Activated CD4-positive, alpha-beta T cell treated with anti-CD3 and anti-CD28 coated beads, Interleukin-2, amount 10 ng/mL, durations not matched to agents 7 days and 5 days (primary cell): ENCODE measurements at regions not wholly inside any gene's neighbourhood (a gene's known extent, or its start where the extent isn't known, plus 50 kb on each side); places are given as distances from the start of the nearest gene placed in this dataset.

Experiments used
- CTCF ChIA-PET: fragments of 350-600 bp; sonication (Branson Sonifier 250); formaldehyde crosslinking; loops from one replicate; lab custom pipeline; 2021; ENCODE audit warnings: antibody characterized with exemption; lab: Charles Lee
- POLR2A ChIA-PET: fragments of 350-600 bp; sonication (Branson Sonifier 250); formaldehyde crosslinking; loops from one replicate; lab custom pipeline; 2021; ENCODE audit warnings: antibody characterized with exemption; lab: Charles Lee
- DNase-seq: peaks from one replicate; pipeline ENCODE4 v3.0.0-alpha.2; 2020
- H3K27ac Mint-ChIP-seq: one replicate; pipeline ENCODE4 v1.8.0; 2021; ENCODE audit warnings: mild to moderate bottlenecking, moderate library complexity, mixed read lengths
- H3K27me3 Mint-ChIP-seq: one replicate; pipeline ENCODE4 v1.8.0; 2021; ENCODE audit warnings: mixed read lengths
- H3K36me3 Mint-ChIP-seq: one replicate; pipeline ENCODE4 v1.8.0; 2021; ENCODE audit warnings: low read depth, mixed read lengths
- H3K4me1 Mint-ChIP-seq: one replicate; pipeline ENCODE4 v1.8.0; 2021; ENCODE audit warnings: mixed read lengths
- H3K4me3 Mint-ChIP-seq: one replicate; pipeline ENCODE4 v1.8.0; 2021; ENCODE audit warnings: mild to moderate bottlenecking, moderate library complexity, mixed read lengths
- H3K9me3 Mint-ChIP-seq: one replicate; pipeline ENCODE4 v1.8.0; 2021; ENCODE audit warnings: mixed read lengths

DNA sequence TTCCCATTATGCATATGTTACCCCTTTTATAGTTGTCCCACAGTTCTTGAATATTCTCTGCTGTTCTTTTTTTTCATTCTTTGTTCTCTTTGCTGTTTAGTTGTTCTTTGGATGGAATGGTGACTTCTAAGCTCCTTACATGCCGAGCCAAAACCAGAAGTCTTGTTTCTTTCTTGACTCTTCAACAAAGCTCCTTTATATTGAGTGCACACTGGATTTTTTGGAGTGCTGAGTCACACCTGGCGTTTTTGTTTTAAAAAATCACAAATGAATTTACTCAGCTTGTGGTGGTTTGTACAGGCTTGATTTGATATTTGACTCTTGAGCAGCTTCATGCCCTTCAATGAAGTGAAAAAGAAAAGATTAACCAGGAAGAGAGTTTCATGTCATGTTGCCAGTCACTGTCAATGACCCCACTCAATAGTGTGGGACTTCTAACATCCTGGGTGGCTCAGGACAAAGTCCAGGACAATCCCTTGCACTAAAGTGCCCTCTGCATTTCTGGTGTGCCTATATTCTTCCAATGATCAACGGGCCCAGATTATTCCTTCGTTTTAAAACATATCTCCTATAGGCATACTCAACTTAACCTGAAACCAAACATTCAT, 112.4 kb upstream of the SLC38A4 start:
- H3K27me3 Mint-ChIP-seq, result peaks cover 20% of the 10 kb centered on the region
- H3K9me3 Mint-ChIP-seq, result no peaks in the 10 kb centered on the region
- H3K27ac Mint-ChIP-seq, result no peak overlapping the region
- POLR2A ChIA-PET, result no interaction called here
- H3K4me3 Mint-ChIP-seq, result no peak overlapping the region
- no peaks in the 10 kb centered on the region for H3K36me3 Mint-ChIP-seq
- CTCF ChIA-PET, result interaction anchor here (0.6 kb wide), 2 partner anchors 248 to 1849 kb away, joined by 3 to 4 read pairs; no protein-coding TSS in a partner anchor
- H3K4me1 Mint-ChIP-seq, result no peaks in the 10 kb centered on the region
- no peak for DNase-seq

DNA sequence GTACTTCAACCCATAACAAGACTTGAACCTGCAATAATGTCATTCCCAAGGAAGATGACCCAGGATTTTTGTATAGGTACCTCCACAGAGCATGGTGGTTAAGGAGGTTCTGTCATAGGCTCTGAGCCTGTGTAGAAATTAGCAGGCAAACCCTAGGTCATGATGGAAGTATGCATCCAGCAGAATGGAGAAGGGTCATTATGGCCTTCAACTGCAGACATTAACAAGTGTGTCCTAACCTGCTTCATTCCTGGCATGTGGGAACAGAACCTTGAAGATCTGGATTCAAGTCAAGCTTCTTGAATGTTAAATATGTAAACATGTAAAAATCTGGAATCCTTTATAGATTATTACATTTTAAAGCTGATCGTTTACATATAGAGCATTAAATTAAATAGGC, 116.2 kb upstream of the SLC38A4 start:
- H3K4me3 Mint-ChIP-seq, result no peak overlapping the region
- no peaks in the 10 kb centered on the region for H3K9me3 Mint-ChIP-seq
- DNase-seq, result no peak
- no peaks in the 10 kb centered on the region for H3K27me3 Mint-ChIP-seq
- POLR2A ChIA-PET, result no interaction called here
- CTCF ChIA-PET, result interaction anchor here (0.8 to 1.0 kb wide), 2 partner anchors 10 kb away, joined by 3 read pairs; no protein-coding TSS in a partner anchor
- no peaks in the 10 kb centered on the region for H3K4me1 Mint-ChIP-seq
- H3K36me3 Mint-ChIP-seq, result no peaks in the 10 kb centered on the region
- H3K27ac Mint-ChIP-seq, result no peak overlapping the region

DNA sequence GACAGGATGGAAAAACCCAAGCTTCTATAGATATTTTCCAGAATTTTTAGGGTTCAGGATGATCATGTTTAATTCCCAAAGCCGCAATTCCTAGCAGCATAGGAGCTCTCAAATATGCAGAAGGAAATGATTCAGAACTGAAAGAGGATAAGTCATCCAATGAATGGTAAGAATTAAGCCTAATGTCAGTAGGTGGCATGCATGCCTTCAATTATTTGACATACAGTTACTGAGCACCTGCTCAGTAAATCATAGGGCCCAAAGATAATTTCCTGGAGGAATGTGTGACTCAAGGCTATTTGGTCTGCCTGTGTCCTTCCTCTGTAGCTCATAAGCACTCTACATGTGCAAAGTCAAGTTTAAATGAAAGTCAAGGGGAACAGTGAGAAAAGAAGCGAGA, 116.8 kb upstream of the SLC38A4 start:
- Mint-ChIP-seq H3K4me1 (no peaks in the 10 kb centered on the region), H3K27ac (no peak overlapping the region), H3K4me3 (no peak overlapping the region), H3K36me3 (no peaks in the 10 kb centered on the region), H3K27me3 (no peaks in the 10 kb centered on the region), H3K9me3 (no peaks in the 10 kb centered on the region)
- POLR2A ChIA-PET, result no interaction called here
- CTCF ChIA-PET, result interaction anchor here (0.8 to 1.0 kb wide), 2 partner anchors 9 to 11 kb away, joined by 3 read pairs; no protein-coding TSS in a partner anchor
- no peak for DNase-seq

DNA sequence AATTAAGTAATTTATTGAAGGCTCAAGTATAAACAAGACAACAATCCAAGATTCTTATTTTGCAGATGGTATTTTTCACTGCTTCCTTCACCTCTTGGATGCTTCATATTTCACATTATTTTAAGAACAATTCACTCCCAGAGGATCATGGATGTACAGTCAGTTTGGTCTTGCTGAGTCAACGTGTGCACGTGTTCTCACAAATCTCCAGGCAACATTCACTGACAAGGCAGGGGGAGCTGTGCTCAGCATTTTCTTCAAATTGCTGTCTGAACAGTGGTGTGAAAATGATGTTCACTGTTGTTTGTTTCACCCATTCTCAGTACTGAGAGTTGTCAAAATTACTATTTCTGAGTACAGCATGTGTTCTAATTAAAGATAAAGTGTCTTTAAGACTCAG, 118.3 kb upstream of the SLC38A4 start:
- H3K9me3 Mint-ChIP-seq, result no peaks in the 10 kb centered on the region
- no peak for DNase-seq
- H3K36me3 Mint-ChIP-seq, result no peaks in the 10 kb centered on the region
- no peak overlapping the region for H3K4me3 Mint-ChIP-seq
- H3K4me1 Mint-ChIP-seq, result no peaks in the 10 kb centered on the region
- CTCF ChIA-PET, result interaction anchor here (0.8 kb wide), 1 partner anchor 9 kb away, joined by 3 read pairs; no protein-coding TSS in a partner anchor
- H3K27ac Mint-ChIP-seq, result no peak overlapping the region
- no peaks in the 10 kb centered on the region for H3K27me3 Mint-ChIP-seq
- POLR2A ChIA-PET, result no interaction called here

DNA sequence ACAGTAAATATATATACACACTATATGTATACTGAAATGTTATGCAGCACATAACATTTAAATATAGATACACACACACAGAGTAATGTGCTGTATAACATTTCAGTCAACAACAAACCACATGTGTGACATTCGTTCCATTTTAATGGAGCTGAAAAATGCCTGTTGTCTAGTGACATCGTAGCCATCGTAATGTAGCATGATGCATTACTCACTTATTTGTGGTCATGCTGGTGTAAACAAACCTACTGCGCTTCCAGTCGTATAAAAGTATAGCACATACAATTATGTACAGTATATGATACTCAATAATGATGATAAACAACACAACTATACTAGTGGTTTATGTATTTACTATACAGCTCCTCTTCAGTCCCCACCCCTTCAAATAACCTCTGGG, 119.0 kb upstream of the SLC38A4 start:
- ChIA-PET CTCF (interaction anchor here (0.8 kb wide), 1 partner anchor 9 kb away, joined by 3 read pairs; no protein-coding TSS in a partner anchor), POLR2A (no interaction called here)
- DNase-seq, result no peak
- Mint-ChIP-seq H3K27ac (no peak overlapping the region), H3K9me3 (no peaks in the 10 kb centered on the region), H3K36me3 (no peaks in the 10 kb centered on the region), H3K4me3 (no peak overlapping the region), H3K27me3 (no peaks in the 10 kb centered on the region), H3K4me1 (no peaks in the 10 kb centered on the region)

DNA sequence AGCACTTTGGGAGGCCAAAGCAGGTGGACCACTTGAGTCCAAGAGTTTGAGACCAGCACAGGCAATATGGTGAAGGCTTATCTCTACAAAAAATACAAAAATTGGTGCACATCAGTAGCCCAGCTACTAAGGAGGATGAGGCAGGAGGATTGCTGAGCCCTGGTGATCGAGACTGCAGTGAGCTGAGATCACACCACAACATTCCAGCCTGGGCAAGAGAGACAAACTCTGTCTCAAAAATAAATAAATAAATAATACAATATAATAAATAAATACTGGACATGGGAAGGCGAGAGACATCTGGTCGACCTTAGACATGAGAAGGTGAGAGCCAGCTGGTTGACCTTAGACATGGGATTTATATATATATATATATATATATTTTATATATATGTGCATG, 119.8 kb upstream of the SLC38A4 start:
- DNase-seq, result no peak
- H3K4me1 Mint-ChIP-seq, result no peaks in the 10 kb centered on the region
- ChIA-PET POLR2A (no interaction called here), CTCF (no interaction called here)
- H3K27ac Mint-ChIP-seq, result no peak overlapping the region
- H3K27me3 Mint-ChIP-seq, result no peaks in the 10 kb centered on the region
- H3K36me3 Mint-ChIP-seq, result no peaks in the 10 kb centered on the region
- no peaks in the 10 kb centered on the region for H3K9me3 Mint-ChIP-seq
- no peak overlapping the region for H3K4me3 Mint-ChIP-seq

DNA sequence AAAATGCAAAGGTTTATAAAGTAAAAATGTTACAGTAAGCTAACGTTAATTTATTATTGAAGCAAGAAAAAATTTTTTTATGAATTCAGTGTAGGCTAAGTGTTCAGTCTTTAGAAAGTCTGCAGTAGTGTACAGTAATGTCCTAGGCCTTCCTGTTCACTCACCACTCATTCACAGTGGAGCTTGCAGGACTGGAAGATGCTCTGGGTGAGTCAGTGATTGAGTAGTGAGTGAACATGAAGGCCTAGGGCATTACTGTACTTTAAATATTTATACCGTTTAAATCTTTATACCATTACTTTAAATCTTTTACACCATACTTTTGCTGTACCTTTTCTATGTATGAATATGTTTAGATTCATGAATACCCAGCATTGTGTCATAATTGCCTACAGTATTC, 120.3 kb upstream of the SLC38A4 start:
- H3K36me3 Mint-ChIP-seq, result no peaks in the 10 kb centered on the region
- H3K27me3 Mint-ChIP-seq, result no peaks in the 10 kb centered on the region
- no peak overlapping the region for H3K4me3 Mint-ChIP-seq
- ChIA-PET POLR2A (no interaction called here), CTCF (no interaction called here)
- H3K9me3 Mint-ChIP-seq, result no peaks in the 10 kb centered on the region
- H3K4me1 Mint-ChIP-seq, result no peaks in the 10 kb centered on the region
- H3K27ac Mint-ChIP-seq, result no peak overlapping the region
- no peak for DNase-seq

DNA sequence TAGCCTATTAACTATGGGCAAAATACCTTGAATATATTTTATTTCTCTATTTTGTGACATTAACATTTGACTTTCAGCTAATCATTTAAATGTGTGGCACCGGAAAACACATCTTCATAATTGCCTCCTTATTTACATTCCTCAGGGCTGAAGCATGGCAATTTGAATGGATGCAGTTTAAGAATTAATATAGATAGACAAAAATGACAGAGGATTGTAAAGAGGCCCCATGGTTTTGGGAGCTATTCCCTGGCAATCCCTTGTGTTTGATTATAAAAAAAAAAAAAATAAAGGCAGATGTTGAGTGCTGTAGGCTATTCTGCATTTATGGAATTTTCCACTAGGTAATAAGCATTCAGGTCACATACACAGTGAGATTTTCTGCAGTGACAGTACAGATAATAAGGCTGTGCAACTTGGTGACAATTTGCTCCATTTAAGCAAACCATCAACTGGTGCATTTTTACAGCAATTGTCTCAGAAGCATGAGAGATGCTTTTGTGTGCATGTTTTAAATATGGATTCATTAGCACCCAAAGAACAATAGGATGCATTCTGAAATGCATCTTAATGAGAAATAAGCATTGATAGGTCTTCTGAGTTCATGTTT, 123.2 kb upstream of the SLC38A4 start:
- Mint-ChIP-seq H3K36me3 (no peaks in the 10 kb centered on the region), H3K27ac (no peak overlapping the region), H3K27me3 (peaks cover 5% of the 10 kb centered on the region), H3K4me1 (no peaks in the 10 kb centered on the region), H3K9me3 (no peaks in the 10 kb centered on the region), H3K4me3 (no peak overlapping the region)
- no peak for DNase-seq
- ChIA-PET POLR2A (no interaction called here), CTCF (interaction anchor here (0.7 kb wide), 1 partner anchor 213 kb away, joined by 3 read pairs; no protein-coding TSS in a partner anchor)

DNA sequence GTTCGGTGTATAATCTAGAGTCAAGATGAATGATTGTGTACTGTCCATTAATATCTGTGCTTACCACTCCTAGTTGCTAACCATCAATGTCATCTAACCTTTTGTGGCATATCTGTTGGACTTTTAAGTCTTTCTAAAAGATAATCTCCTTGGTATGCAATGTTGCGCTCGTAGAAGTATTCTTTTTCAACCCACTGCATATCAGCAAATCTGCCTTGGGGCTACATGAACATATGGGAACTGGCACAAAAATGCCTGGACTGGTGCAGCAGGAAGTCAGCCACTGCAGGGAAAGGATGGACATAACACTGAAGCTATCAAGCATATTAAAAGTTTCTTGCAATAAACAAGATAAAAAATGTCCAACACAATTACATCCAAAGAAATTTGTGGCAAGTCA, 124.3 kb upstream of the SLC38A4 start:
- no peak overlapping the region for H3K27ac Mint-ChIP-seq
- H3K9me3 Mint-ChIP-seq, result no peaks in the 10 kb centered on the region
- peaks cover 5% of the 10 kb centered on the region for H3K27me3 Mint-ChIP-seq
- H3K4me1 Mint-ChIP-seq, result no peaks in the 10 kb centered on the region
- ChIA-PET POLR2A (no interaction called here), CTCF (no interaction called here)
- no peak overlapping the region for H3K4me3 Mint-ChIP-seq
- no peak for DNase-seq
- H3K36me3 Mint-ChIP-seq, result no peaks in the 10 kb centered on the region

DNA sequence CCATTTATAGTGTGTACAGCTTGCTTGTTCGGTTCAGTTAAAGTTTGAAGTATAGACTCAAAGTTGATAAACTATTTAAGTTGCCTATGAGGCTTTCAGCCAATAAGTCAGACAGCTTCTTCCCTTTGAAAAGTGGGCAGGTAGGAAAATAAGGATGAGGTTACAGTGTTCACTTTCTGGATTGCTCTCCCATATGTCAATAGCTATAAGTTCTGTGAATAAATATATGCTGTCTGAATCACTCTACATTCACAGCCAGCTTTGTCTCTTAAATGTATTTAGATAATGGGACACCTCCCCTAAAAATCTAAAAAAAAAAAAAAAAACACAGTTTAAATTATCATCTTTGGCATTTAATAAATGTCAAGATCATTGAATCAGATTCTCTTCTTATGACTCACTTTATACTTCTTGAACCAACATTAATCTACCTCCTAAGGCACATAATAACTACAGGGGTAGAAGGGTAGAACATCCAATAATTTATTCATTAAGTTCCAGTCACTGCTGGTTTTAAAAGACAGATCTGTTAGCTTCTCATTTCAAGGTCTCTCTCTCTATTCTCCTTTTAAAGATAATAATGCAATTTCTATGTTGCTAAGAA, 126.4 kb upstream of the PCED1B start:
- CTCF ChIA-PET, result interaction anchor here (0.9 kb wide), 1 partner anchor 8 kb away, joined by 3 read pairs; no protein-coding TSS in a partner anchor
- no peak overlapping the region for H3K4me3 Mint-ChIP-seq
- no peak for DNase-seq
- POLR2A ChIA-PET, result no interaction called here
- H3K36me3 Mint-ChIP-seq, result no peaks in the 10 kb centered on the region
- H3K27ac Mint-ChIP-seq, result no peak overlapping the region
- peaks cover 5% of the 10 kb centered on the region for H3K27me3 Mint-ChIP-seq
- H3K4me1 Mint-ChIP-seq, result no peaks in the 10 kb centered on the region
- no peaks in the 10 kb centered on the region for H3K9me3 Mint-ChIP-seq

DNA sequence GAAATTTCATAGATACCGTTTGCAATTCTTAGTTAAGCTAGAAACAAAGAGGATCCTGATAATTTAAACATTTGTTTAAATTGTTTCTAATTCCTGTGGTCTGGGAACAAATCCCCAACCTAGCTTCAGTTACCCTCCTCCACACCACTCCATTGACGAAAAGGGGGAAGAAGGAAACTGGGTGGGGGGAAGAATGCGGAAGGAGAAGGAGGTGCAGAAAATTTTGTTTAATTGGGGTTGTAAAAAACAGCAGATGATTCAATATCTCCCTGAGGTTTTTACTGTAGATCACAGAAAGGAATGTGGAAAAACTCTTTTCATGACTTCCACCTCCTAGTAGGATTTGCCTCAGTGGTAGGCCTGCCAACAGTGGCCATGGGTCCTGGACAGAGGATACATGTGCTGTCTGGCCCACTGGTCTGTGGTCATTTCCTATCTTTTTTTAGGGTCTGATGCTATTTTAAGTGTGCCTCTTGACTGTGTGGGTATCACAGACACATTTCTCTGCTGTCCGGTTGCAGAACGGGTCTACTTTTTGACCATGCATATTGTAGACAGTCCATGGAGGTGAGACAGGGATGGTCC, 122.9 kb upstream of the PCED1B start:
- no peak for DNase-seq
- Mint-ChIP-seq H3K27me3 (peaks cover 12% of the 10 kb centered on the region), H3K27ac (no peak overlapping the region), H3K4me3 (no peak overlapping the region), H3K36me3 (no peaks in the 10 kb centered on the region), H3K9me3 (no peaks in the 10 kb centered on the region), H3K4me1 (no peaks in the 10 kb centered on the region)
- ChIA-PET CTCF (no interaction called here), POLR2A (no interaction called here)

DNA sequence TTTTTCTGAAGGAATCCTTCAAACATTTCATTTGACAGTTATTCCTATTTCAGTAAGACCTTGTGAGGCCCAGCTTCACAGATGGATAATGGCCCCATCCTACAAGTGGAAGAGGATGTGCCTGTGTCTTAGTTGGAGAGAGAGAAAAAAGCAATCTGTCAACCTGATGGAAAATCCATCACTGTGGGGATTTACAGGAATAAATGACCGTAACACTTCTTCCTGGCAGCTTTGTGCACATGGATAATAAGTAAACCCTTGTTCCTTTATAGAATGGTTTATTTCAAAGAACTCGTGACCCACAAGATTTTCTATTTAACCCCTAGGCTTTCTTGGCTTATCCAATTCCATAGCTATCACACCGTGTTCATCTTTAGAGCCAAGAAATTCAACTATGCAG, 121.4 kb upstream of the PCED1B start:
- no peak for DNase-seq
- no peaks in the 10 kb centered on the region for H3K36me3 Mint-ChIP-seq
- ChIA-PET CTCF (interaction anchor here (0.5 kb wide), 1 partner anchor 833 kb away, joined by 3 read pairs; no protein-coding TSS in a partner anchor), POLR2A (no interaction called here)
- no peak overlapping the region for H3K27ac Mint-ChIP-seq
- no peaks in the 10 kb centered on the region for H3K4me1 Mint-ChIP-seq
- H3K4me3 Mint-ChIP-seq, result no peak overlapping the region
- H3K9me3 Mint-ChIP-seq, result no peaks in the 10 kb centered on the region
- peaks cover 11% of the 10 kb centered on the region for H3K27me3 Mint-ChIP-seq
